Dermis blood vessel endothelial cell (primary cell): ENCODE measurements at regions not wholly inside any gene's neighbourhood (a gene's known extent, or its start where the extent isn't known, plus 50 kb on each side); places are given as distances from the start of the nearest gene placed in this dataset.
"Not testable (repeated sequence)": the region's sequence is repeated elsewhere in the genome, so short reads cannot be mapped to it uniquely, and the experiment has no call there.

Experiments
- DNase-seq: peaks from one replicate; pipeline ENCODE4 v3.0.0; 2010

GRCh38 chr9:109981091-109981490, 201.1 kb downstream of the PALM2AKAP2 start:
- DNase-seq, result no peak

- peak; percentile 89 for DNase-seq
Measured at GRCh38 chr9:109986521-109986991, 206.6 kb downstream of the PALM2AKAP2 start.

- no peak for DNase-seq
Measured at GRCh38 chr9:109989296-109989695, 209.3 kb downstream of the PALM2AKAP2 start.

GRCh38 chr9:109990541-109990940, 210.5 kb downstream of the PALM2AKAP2 start:
- DNase-seq, result no peak

DNA sequence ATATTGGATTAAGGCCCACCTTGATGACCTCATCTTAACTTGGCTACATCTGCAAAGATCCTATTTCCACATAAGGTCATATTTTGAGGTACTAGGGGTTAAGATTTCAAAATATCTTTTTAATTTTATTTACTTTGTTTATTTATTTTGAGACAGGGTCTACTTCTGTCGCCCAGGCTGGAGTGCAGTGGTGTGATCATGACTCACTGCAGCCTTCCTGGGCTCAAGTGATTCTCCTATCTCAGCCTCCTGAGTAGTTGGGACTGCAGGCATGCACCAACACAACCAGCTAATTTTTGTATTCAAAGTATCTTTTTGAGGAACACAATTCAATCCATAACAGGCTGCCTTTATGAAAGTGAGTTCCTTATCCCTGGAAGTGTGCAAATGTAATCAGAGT, 212.3 kb downstream of the PALM2AKAP2 start:
- no peak for DNase-seq

GRCh38 chr9:109993250-109993978, 213.4 kb downstream of the PALM2AKAP2 start:
- no peak for DNase-seq

DNA sequence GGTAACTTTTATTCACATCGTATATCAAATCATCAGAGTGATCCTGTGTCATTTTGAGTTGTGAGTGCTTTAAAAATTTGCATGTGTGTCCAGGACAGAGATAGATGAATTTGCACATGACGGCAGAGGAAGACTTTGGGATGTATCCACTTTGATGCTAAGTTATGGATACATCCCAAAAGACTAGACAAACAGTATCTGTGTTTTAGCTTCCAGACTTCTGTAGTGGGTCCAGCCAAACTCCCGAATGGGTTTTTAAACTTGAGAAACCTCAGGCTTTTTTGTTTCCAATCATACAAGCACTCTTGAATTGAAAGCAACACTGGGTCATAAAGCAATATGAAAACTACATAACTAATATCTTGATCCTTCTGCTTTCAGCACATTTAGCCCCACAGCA, 213.8 kb downstream of the C9orf152 start:
- DNase-seq, result no peak

GRCh38 chr9:109996936-109997580, 210.9 kb downstream of the C9orf152 start:
- no peak for DNase-seq

DNA sequence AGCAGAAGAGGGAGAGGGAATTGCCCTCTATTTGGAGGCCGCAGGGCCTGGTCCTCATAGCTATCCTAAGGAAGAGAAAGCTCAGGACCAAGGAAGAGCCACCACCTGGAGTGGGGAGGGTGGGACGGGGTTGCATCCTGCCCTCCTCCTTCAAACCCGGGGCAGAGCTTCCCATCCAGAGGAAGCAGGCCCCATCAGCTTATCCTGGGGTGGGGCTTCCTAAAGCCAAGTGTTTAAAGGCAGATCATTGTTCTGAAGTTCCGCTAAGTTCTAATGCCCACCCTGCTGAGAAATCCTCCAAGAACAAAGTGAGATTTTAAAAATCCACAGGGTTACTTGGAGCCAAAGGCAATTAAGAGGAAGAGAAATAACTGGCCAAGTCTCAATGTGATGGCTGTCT, 210.3 kb downstream of the C9orf152 start:
- DNase-seq, result peak; percentile 23

- DNase-seq, result not testable (repeated sequence)
Measured at GRCh38 chr9:110005521-110005920, 202.4 kb downstream of the C9orf152 start.

DNA sequence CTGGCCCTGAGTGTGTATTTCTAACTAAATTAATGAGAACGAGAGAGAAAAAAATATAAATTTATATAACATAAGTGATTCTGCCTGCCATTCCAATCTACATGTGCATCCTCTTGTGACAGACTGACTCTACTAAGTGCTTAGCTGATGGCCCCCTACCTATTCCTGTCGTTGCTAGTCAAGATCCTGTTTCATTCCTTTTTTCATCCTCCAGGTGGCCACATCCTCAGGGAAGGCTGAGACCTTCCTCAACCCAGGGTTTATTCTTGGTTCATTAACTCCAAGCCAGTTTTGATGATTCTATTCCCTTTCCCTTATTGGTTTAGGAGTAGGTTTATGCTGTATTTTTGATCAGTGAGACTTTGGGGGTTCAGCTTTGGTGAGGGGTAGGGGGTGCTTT, 201.3 kb downstream of the C9orf152 start:
- no peak for DNase-seq

GRCh38 chr9:110007477-110008270, 200.3 kb downstream of the C9orf152 start:
- no peak for DNase-seq

DNA sequence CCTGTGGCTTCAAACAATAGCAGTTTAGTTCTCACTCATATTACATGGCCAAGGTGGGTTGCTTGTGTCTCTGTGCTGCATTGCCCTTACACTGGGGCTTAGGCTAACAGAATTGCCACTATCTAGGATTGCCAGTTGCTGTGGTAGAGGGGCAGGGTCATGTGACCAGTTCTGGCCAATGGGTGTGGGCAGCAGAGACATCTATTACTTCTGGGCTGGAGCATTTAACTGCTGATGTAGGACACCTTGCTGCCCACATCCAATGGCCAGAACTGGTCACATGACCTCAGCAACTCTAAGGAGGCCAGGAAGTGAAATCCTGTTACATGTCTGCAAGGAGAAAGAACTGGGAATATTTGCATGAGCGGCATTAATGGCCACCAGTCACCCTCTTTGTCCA, 199.3 kb downstream of the C9orf152 start:
- no peak for DNase-seq

- no peak for DNase-seq
Measured at GRCh38 chr9:110011628-110012320, 196.2 kb downstream of the C9orf152 start.

GRCh38 chr9:110013064-110013463, 194.9 kb downstream of the C9orf152 start:
- no peak for DNase-seq

GRCh38 chr9:110015759-110016158, 192.2 kb downstream of the C9orf152 start:
- DNase-seq, result peak; percentile 99

- peak; percentile 97 for DNase-seq
Measured at GRCh38 chr9:110016340-110016739, 191.6 kb downstream of the C9orf152 start.

DNA sequence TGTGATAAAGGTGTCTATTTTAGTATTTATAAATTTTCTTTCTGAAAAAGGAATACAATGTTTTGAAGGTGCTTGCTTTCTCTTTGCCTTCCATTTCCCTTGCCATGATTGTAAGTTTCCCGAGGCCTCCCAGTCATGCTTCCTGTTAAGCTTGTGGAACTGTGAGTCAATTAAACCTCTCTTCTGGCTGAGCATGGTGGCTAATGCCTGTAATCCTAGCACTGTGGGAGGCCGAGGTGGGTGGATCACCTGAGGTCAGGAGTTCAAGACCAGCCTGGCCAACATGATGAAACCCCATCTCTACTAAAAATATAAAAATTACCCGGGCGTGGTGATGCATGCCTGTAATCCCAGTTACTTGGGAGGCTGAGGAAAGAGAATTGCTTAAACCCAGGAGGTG, 187.7 kb downstream of the C9orf152 start:
- DNase-seq, result peak; percentile 34

DNA sequence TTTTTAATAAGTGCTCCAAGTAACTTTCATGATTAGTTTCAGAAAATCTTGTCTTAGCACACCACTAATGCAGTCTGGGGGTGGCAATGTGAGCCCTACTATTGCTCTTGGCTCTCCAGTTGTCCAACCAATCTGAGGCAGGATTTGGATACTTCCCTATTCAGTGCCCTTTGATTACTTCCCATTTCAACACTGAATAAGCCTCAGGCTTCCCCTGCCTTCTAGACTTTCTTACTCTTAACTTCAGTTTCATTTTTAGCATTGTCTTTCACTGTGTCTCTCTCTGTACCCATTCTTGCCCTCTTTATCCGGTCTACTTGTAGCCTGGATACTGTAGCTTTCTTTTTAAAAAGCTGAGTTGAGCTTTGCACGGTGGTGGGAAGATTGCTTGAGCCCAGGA, 186.1 kb downstream of the C9orf152 start:
- peak; percentile 47 for DNase-seq

DNA sequence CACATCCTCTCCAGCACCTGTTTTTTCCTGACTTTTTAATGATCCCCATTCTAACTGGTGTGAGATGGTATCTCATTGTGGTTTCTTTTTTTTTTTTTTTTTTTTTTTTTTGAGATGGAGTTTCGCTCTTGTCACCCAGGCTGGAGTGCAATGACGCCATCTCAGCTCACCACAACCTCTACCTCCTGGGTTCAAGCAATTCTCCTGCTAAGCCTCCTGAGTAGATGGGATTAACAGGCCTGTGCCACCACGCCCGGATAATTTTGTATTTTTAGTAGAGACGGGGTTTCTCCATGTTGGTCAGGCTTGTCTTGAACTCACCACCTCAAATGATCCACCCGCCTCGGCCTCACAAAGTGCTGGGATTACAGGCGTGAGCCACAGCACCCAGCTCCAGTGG, 184.7 kb downstream of the C9orf152 start:
- not testable (repeated sequence) for DNase-seq

GRCh38 chr9:110025551-110026170, 182.3 kb downstream of the C9orf152 start:
- no peak for DNase-seq

GRCh38 chr9:110027671-110028081, 180.3 kb downstream of the C9orf152 start:
- peak; percentile 95 for DNase-seq
